ENCODE measurements at regions not wholly inside any gene's neighbourhood (a gene's known extent, or its start where the extent isn't known, plus 50 kb on each side); places are given as distances from the start of the nearest gene placed in this dataset.

GRCh38 chr6:23826572-23826971 is 299.4 kb upstream of the NRSN1 start:
- TF ChIP-seq, protein P1, sequence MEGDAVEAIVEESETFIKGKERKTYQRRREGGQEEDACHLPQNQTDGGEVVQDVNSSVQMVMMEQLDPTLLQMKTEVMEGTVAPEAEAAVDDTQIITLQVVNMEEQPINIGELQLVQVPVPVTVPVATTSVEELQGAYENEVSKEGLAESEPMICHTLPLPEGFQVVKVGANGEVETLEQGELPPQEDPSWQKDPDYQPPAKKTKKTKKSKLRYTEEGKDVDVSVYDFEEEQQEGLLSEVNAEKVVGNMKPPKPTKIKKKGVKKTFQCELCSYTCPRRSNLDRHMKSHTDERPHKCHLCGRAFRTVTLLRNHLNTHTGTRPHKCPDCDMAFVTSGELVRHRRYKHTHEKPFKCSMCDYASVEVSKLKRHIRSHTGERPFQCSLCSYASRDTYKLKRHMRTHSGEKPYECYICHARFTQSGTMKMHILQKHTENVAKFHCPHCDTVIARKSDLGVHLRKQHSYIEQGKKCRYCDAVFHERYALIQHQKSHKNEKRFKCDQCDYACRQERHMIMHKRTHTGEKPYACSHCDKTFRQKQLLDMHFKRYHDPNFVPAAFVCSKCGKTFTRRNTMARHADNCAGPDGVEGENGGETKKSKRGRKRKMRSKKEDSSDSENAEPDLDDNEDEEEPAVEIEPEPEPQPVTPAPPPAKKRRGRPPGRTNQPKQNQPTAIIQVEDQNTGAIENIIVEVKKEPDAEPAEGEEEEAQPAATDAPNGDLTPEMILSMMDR (IDR thresholded peaks at IDR 0.05 in 8 of 11, conservative IDR thresholded peaks at IDR 0.05 in 3 of 11): no peak
- no peak for TF ChIP-seq POLR2AphosphoS5 (IDR thresholded peaks at IDR 0.05)
